Panc1 (cell line): ENCODE measurements at regions not wholly inside any gene's neighbourhood (a gene's known extent, or its start where the extent isn't known, plus 50 kb on each side); places are given as distances from the start of the nearest gene placed in this dataset.

ENCODE experiments used
- ATAC-seq: fragments of 200-7000 bp; cut with Tn5 transposase; 2 replicates; pipeline ENCODE4 v1.9.1; 2020; ENCODE audit warnings: mild to moderate bottlenecking, moderate library complexity
- BruUV-seq: library from RNA; stranded (reverse); fragments of 400-500 nt; replicated peaks from 2 replicates; lab custom pipeline; 2021; lab: Mats Ljungman, UMichigan
- CTCF ChIA-PET: fragments of 300-600 bp; sonication (Branson Sonifier 250); formaldehyde crosslinking; loops from one replicate; lab custom pipeline; 2022; ENCODE audit warnings: antibody characterized with exemption; lab: Charles Lee
- POLR2A ChIA-PET: fragments of 300-600 bp; sonication (Branson Sonifier 250); formaldehyde crosslinking; loops from one replicate; lab custom pipeline; 2022; ENCODE audit warnings: antibody characterized with exemption; lab: Charles Lee
- DNase-seq: peaks from one replicate; pipeline ENCODE4 v3.0.0-alpha.2; 2010; ENCODE audit warnings: low read depth, low spot score
- H3K27ac ChIP-seq: 2 replicates; pipeline ENCODE4 v1.5.1; 2011; ENCODE audit warnings: mild to moderate bottlenecking, low read length, inconsistent platforms
- H3K27me3 ChIP-seq: fragments of 200-500 bp; sonication (Bioruptor generic); 2 replicates; pipeline ENCODE4 v1.6.0; 2014; ENCODE audit warnings: low read length, inconsistent platforms; ENCODE audit not compliant: control insufficient read depth, insufficient read depth
- H3K36me3 ChIP-seq: fragments of 200-500 bp; sonication (Bioruptor generic); 2 replicates; pipeline ENCODE4 v1.5.1; 2014; ENCODE audit warnings: inconsistent platforms, mild to moderate bottlenecking, low read length, moderate library complexity; ENCODE audit not compliant: control insufficient read depth, insufficient read depth
- H3K4me1 ChIP-seq: 2 replicates; pipeline ENCODE4 v1.5.1; 2011; ENCODE audit warnings: inconsistent platforms, mild to moderate bottlenecking, low read length, moderate library complexity; ENCODE audit not compliant: control insufficient read depth, insufficient read depth
- H3K4me3 ChIP-seq, 2 experiments: 2 replicates each; pipeline ENCODE4 v1.5.1; 2011 to 2012; ENCODE audit warnings: low read depth in 2 of 2, low read length in 2 of 2, mild to moderate bottlenecking in 2 of 2, inconsistent platforms in 1 of 2, moderate library complexity in 1 of 2
- H3K9me3 ChIP-seq: fragments of 200-500 bp; sonication (Bioruptor generic); 2 replicates; pipeline ENCODE4 v1.5.1; 2014; ENCODE audit warnings: low read depth, mild to moderate bottlenecking, inconsistent platforms, low read length, moderate library complexity; ENCODE audit not compliant: control insufficient read depth, insufficient read depth
- CTCF ChIP-seq: fragments of 450-650 bp; IDR thresholded peaks from 2 replicates; pipeline ENCODE4 v1.5.1; 2017; ENCODE audit warnings: mild to moderate bottlenecking
- POLR2AphosphoS5 ChIP-seq: IDR thresholded peaks from 2 replicates; pipeline ENCODE4 v1.6.1; 2012; ENCODE audit warnings: mild to moderate bottlenecking, low read depth, low read length, moderate library complexity
- REST ChIP-seq, 2 experiments: IDR thresholded peaks; 2 replicates each; pipeline ENCODE4 v1.6.1; 2011 to 2012; ENCODE audit warnings: low read depth in 2 of 2, control low read depth in 1 of 2, low read length in 1 of 2, mild to moderate bottlenecking in 1 of 2, moderate library complexity in 1 of 2; ENCODE audit not compliant: insufficient read depth in 1 of 2
- SIN3A ChIP-seq: IDR thresholded peaks from 2 replicates; pipeline ENCODE4 v1.6.1; 2012; ENCODE audit warnings: low read depth, mild to moderate bottlenecking, low read length, moderate library complexity, borderline replicate concordance; ENCODE audit not compliant: insufficient read depth
- TCF7L2 ChIP-seq: IDR thresholded peaks from 2 replicates; pipeline ENCODE4 v1.6.1; 2011; ENCODE audit warnings: mild to moderate bottlenecking, low read depth, low read length, inconsistent platforms
- in situ Hi-C: cut with HindIII; loops from 2 replicates; pipeline ENCODE4 v1.10.0; 2016; ENCODE audit warnings: low sequenced_read_pairs, low pct_unique_long_range_greater_than_20kb
- intact Hi-C: fragments of 100-400 bp; cut with micrococcal nuclease; formaldehyde crosslinking; loops from one replicate; pipeline ENCODE4 v1.10.0; 2022; ENCODE audit not compliant: unreplicated experiment

GRCh38 chr7:8378349-8379019, 54.9 kb upstream of the NXPH1 start:
- ChIA-PET POLR2A (no interaction called here), CTCF (no interaction called here)
- Histone ChIP-seq H3K4me1 (no peaks in the 10 kb centered on the region), H3K4me3 (no peak overlapping the region), H3K27me3 (0 out of 2 replicates have a peak, but pooled peaks cover 2% of the 10 kb centered on the region), H3K9me3 (no peaks in the 10 kb centered on the region), H3K36me3 (no peaks in the 10 kb centered on the region), H3K27ac (no peak overlapping the region)
- no TSS peak for BruUV-seq
- intact Hi-C loops, result no loop called here
- DNase-seq, result no peak
- in situ Hi-C loops, result no loop called here
- TF ChIP-seq TCF7L2 (no peak), SIN3A (no peak), CTCF (no peak)
- no peak for ATAC-seq

- in situ Hi-C loops (no loop called here), intact Hi-C loops (no loop called here)
- no peaks in the 10 kb centered on the region for H3K36me3 ChIP-seq
- H3K4me1 ChIP-seq, result no peaks in the 10 kb centered on the region
- CTCF ChIA-PET, result no interaction called here
- H3K27me3 ChIP-seq, result 0 out of 2 replicates have a peak, but pooled peaks cover 2% of the 10 kb centered on the region
- H3K9me3 ChIP-seq, result no peaks in the 10 kb centered on the region
- POLR2A ChIA-PET, result no interaction called here
- DNase-seq (no peak), ATAC-seq (no peak)
- no peak overlapping the region for H3K27ac ChIP-seq
- TF ChIP-seq TCF7L2 (no peak), REST (IDR thresholded peaks at IDR 0.05; ENCODE audit: insufficient read depth in 1 of 2, low read depth in 2 of 2, low read length in 1 of 2) (no peak), POLR2AphosphoS5 (no peak), CTCF (no peak), SIN3A (no peak)
- no peak overlapping the region for H3K4me3 ChIP-seq
- BruUV-seq, result no TSS peak
These were observed 54.1 kb upstream of the NXPH1 start for GRCh38 chr7:8379264-8379663.
